ENCODE measurements at regions not wholly inside any gene's neighbourhood (a gene's known extent, or its start where the extent isn't known, plus 50 kb on each side); places are given as distances from the start of the nearest gene placed in this dataset.

DNA sequence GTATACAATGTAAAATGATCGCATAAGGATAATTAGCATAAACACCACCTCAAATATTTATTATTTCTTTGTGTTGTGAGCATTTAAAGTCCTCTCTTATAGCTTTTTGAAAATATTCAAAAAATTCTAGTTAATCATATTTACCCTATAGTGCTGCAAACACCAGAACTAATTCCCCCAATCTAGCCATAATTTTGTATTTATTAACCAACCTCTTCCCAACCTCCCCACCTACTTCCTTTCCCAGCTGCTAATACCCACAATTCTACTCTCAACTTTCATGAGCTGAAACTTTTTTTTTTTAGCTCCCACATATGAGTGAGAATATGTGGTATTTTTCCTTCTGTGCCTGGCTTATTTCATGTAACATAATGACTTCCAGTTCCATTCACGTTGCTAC lies 317.8 kb upstream of the ATP10B start:
- no peak overlapping the region for H2AFZ ChIP-seq (ENCODE audit: low read depth)
- no peaks in the 10 kb centered on the region for H3K4me1 ChIP-seq (ENCODE audit: control insufficient read depth in 1 of 2, insufficient read depth in 2 of 2, low read depth in 1 of 2, low read length in 1 of 2)
- ChIA-PET POLR2A (no interaction called here), CTCF (no interaction called here)
- H3K36me3 ChIP-seq (replicated peaks in 1 of 2; ENCODE audit: control insufficient read depth in 1 of 2, insufficient read depth in 2 of 2, low read length in 1 of 2) = no peaks in the 10 kb centered on the region
- no peak overlapping the region for H3K4me2 ChIP-seq
- no peaks in the 10 kb centered on the region for H3K79me2 ChIP-seq (ENCODE audit: insufficient read depth)
- H3K4me3 ChIP-seq (ENCODE audit: low read depth in 2 of 2, low read length in 1 of 2) = no peak overlapping the region
- TF ChIP-seq MXI1 (IDR thresholded peaks at IDR 0.05; ENCODE audit: low read depth, low read length) (no peak), TAF1 (IDR thresholded peaks at IDR 0.05; ENCODE audit: borderline replicate concordance, low read depth, low read length) (no peak), GABPA (IDR thresholded peaks at IDR 0.05; ENCODE audit: low read depth) (no peak), FOXJ3 (CRISPR knock-in tag; IDR thresholded peaks at IDR 0.05) (no peak), NFIC (IDR thresholded peaks at IDR 0.05; ENCODE audit: borderline replicate concordance) (no peak), FOSL2 (IDR thresholded peaks at IDR 0.05; ENCODE audit: borderline replicate concordance, low read depth) (no peak), SMC3 (IDR thresholded peaks at IDR 0.05; ENCODE audit: low read depth, low read length) (no peak), RAD21 (IDR thresholded peaks at IDR 0.05; ENCODE audit: low read length) (no peak), ZBTB33 (IDR thresholded peaks at IDR 0.05; ENCODE audit: borderline replicate concordance, low read depth) (no peak), RXRA (IDR thresholded peaks at IDR 0.05; ENCODE audit: borderline replicate concordance, low read depth) (no peak), USF1 (IDR thresholded peaks at IDR 0.05; ENCODE audit: borderline replicate concordance, low read depth) (no peak), EZH2phosphoT487 (IDR thresholded peaks at IDR 0.05; ENCODE audit: borderline replicate concordance, low read depth) (no peak)
- TF ChIP-seq, protein P1, sequence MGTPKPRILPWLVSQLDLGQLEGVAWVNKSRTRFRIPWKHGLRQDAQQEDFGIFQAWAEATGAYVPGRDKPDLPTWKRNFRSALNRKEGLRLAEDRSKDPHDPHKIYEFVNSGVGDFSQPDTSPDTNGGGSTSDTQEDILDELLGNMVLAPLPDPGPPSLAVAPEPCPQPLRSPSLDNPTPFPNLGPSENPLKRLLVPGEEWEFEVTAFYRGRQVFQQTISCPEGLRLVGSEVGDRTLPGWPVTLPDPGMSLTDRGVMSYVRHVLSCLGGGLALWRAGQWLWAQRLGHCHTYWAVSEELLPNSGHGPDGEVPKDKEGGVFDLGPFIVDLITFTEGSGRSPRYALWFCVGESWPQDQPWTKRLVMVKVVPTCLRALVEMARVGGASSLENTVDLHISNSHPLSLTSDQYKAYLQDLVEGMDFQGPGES (IDR thresholded peaks at IDR 0.05; ENCODE audit: low read depth, low read length) = no peak
- TF ChIP-seq, protein P2, sequence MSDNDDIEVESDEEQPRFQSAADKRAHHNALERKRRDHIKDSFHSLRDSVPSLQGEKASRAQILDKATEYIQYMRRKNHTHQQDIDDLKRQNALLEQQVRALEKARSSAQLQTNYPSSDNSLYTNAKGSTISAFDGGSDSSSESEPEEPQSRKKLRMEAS (IDR thresholded peaks at IDR 0.05; ENCODE audit: low read depth) = no peak
- WGBS (ENCODE audit: low lambda C conversion rate) = 29% methylated on average over 2 of the region's 2 CpGs
- no peaks in the 10 kb centered on the region for H3K9me3 ChIP-seq
- no peaks in the 10 kb centered on the region for H3K9me2 ChIP-seq
- H3F3A ChIP-seq (replicated peaks; ENCODE audit: insufficient read depth) = no peaks in the 10 kb centered on the region
- H3K27ac ChIP-seq (ENCODE audit: low read depth in 2 of 2, low read length in 1 of 2) = no peak overlapping the region
- DNase-seq = no peak
- no peaks in the 10 kb centered on the region for H3K27me3 ChIP-seq (ENCODE audit: insufficient read depth)
- H3K9ac ChIP-seq = no peak overlapping the region
- H4K20me1 ChIP-seq (ENCODE audit: insufficient read depth) = no peaks in the 10 kb centered on the region

All from SK-N-SH (cell line).